ENCODE measurements at regions not wholly inside any gene's neighbourhood (a gene's known extent, or its start where the extent isn't known, plus 50 kb on each side); places are given as distances from the start of the nearest gene placed in this dataset.
"Not testable (repeated sequence)": the region's sequence is repeated elsewhere in the genome, so short reads cannot be mapped to it uniquely, and the experiment has no call there.

GRCh38 chr2:13819896-13820295, 812.6 kb upstream of the LRATD1 start:
- ChIA-PET CTCF (no interaction called here), POLR2A (no interaction called here)
- no peak for DNase-seq (ENCODE audit: extremely low spot score)
- no peak for TF ChIP-seq FOXA1 (IDR thresholded peaks at IDR 0.05)
- TF ChIP-seq PKNOX1 (IDR thresholded peaks at IDR 0.05) = no peak
- TF ChIP-seq LEF1 (IDR thresholded peaks at IDR 0.05; ENCODE audit: borderline replicate concordance) = no peak

GRCh38 chr2:13821255-13821880, 811.1 kb upstream of the LRATD1 start:
- ChIA-PET CTCF (no interaction called here), POLR2A (no interaction called here)

GRCh38 chr2:13822365-13822764, 810.2 kb upstream of the LRATD1 start:
- TF ChIP-seq BHLHE40 (IDR thresholded peaks at IDR 0.05; ENCODE audit: borderline replicate concordance) (no peak), FOXA1 (IDR thresholded peaks at IDR 0.05) (no peak), ARNT (IDR thresholded peaks at IDR 0.05) (no peak), LEF1 (IDR thresholded peaks at IDR 0.05; ENCODE audit: borderline replicate concordance) (no peak), SUZ12 (IDR thresholded peaks at IDR 0.05) (no peak), ZNF384 (IDR thresholded peaks at IDR 0.05) (no peak), HDGF (IDR thresholded peaks at IDR 0.05; ENCODE audit: borderline replicate concordance) (no peak), FOXK2 (IDR thresholded peaks at IDR 0.05) (no peak), SP1 (IDR thresholded peaks at IDR 0.05) (no peak), L3MBTL2 (conservative IDR thresholded peaks at IDR 0.05) (no peak), PKNOX1 (IDR thresholded peaks at IDR 0.05) (no peak), ELF4 (IDR thresholded peaks at IDR 0.05) (no peak), NFRKB (IDR thresholded peaks at IDR 0.05) (no peak)
- ChIA-PET POLR2A (no interaction called here), CTCF (no interaction called here)
- DNase-seq (ENCODE audit: extremely low spot score) = no peak

More at GRCh38 chr2:13821255-13821880, 811.1 kb upstream of the LRATD1 start:
- no peak for DNase-seq (ENCODE audit: extremely low spot score)
- TF ChIP-seq BHLHE40 (IDR thresholded peaks at IDR 0.05; ENCODE audit: borderline replicate concordance) (no peak), ELF4 (IDR thresholded peaks at IDR 0.05) (no peak), ZNF384 (IDR thresholded peaks at IDR 0.05) (no peak), TARDBP (IDR thresholded peaks at IDR 0.05) (no peak), ARNT (IDR thresholded peaks at IDR 0.05) (no peak), LEF1 (IDR thresholded peaks at IDR 0.05; ENCODE audit: borderline replicate concordance) (no peak), HDGF (IDR thresholded peaks at IDR 0.05; ENCODE audit: borderline replicate concordance) (no peak), FOXK2 (IDR thresholded peaks at IDR 0.05) (no peak), FOXM1 (IDR thresholded peaks at IDR 0.05; ENCODE audit: borderline replicate concordance) (no peak), CTBP1 (IDR thresholded peaks at IDR 0.05; ENCODE audit: borderline replicate concordance) (no peak), L3MBTL2 (conservative IDR thresholded peaks at IDR 0.05) (no peak)

GRCh38 chr2:13826314-13826853, 806.1 kb upstream of the LRATD1 start:
- CTCF ChIA-PET = no interaction called here
- no peak for DNase-seq (ENCODE audit: extremely low spot score)
- POLR2A ChIA-PET = no interaction called here
- TF ChIP-seq FOXA1 (IDR thresholded peaks at IDR 0.05) (no peak), FOXM1 (IDR thresholded peaks at IDR 0.05; ENCODE audit: borderline replicate concordance) (no peak), SUZ12 (IDR thresholded peaks at IDR 0.05) (no peak), ELF4 (IDR thresholded peaks at IDR 0.05) (no peak), CTBP1 (IDR thresholded peaks at IDR 0.05; ENCODE audit: borderline replicate concordance) (no peak)

GRCh38 chr2:13858626-13859025, 773.9 kb upstream of the LRATD1 start:
- ChIA-PET POLR2A (no interaction called here), CTCF (no interaction called here)
- TF ChIP-seq L3MBTL2 (conservative IDR thresholded peaks at IDR 0.05) (no peak), SP1 (IDR thresholded peaks at IDR 0.05) (no peak), ELF4 (IDR thresholded peaks at IDR 0.05) (no peak), NFRKB (IDR thresholded peaks at IDR 0.05) (no peak), CTBP1 (IDR thresholded peaks at IDR 0.05; ENCODE audit: borderline replicate concordance) (no peak)
- DNase-seq (ENCODE audit: extremely low spot score) = no peak

GRCh38 chr2:13868275-13868674, 764.2 kb upstream of the LRATD1 start:
- CTCF ChIA-PET; DNase-seq (ENCODE audit: extremely low spot score); POLR2A ChIA-PET: not testable (repeated sequence)

- TF ChIP-seq FOXK2 (IDR thresholded peaks at IDR 0.05) (no peak), FOXA1 (IDR thresholded peaks at IDR 0.05) (no peak), ELF4 (IDR thresholded peaks at IDR 0.05) (no peak), FOXM1 (IDR thresholded peaks at IDR 0.05; ENCODE audit: borderline replicate concordance) (no peak), BHLHE40 (IDR thresholded peaks at IDR 0.05; ENCODE audit: borderline replicate concordance) (no peak), TARDBP (IDR thresholded peaks at IDR 0.05) (no peak), ARNT (IDR thresholded peaks at IDR 0.05) (no peak), NFRKB (IDR thresholded peaks at IDR 0.05) (no peak), HDGF (IDR thresholded peaks at IDR 0.05; ENCODE audit: borderline replicate concordance) (no peak), LEF1 (IDR thresholded peaks at IDR 0.05; ENCODE audit: borderline replicate concordance) (no peak), PKNOX1 (IDR thresholded peaks at IDR 0.05) (no peak), ZNF384 (IDR thresholded peaks at IDR 0.05) (no peak)
- POLR2A ChIA-PET = no interaction called here
- CTCF ChIA-PET = no interaction called here
- no peak for DNase-seq (ENCODE audit: extremely low spot score)
Measured at GRCh38 chr2:13876491-13877037, 756.0 kb upstream of the LRATD1 start.

Data from HEK293T (cell line).